Glomerular visceral epithelial cell (primary cell): ENCODE measurements at regions not wholly inside any gene's neighbourhood (a gene's known extent, or its start where the extent isn't known, plus 50 kb on each side); places are given as distances from the start of the nearest gene placed in this dataset.
"Not testable (repeated sequence)": the region's sequence is repeated elsewhere in the genome, so short reads cannot be mapped to it uniquely, and the experiment has no call there.

Experiments used
- DNase-seq: peaks from one replicate; pipeline ENCODE4 v3.0.0-alpha.2; 2016; ENCODE audit errors: extremely low spot score

- DNase-seq = not testable (repeated sequence)
Observed at GRCh38 chr1:120614931-120615639, 108.7 kb upstream of the NBPF26 start.

- not testable (repeated sequence) for DNase-seq
Observed at GRCh38 chr1:120617493-120617892, 106.3 kb upstream of the NBPF26 start.

GRCh38 chr1:120619867-120620692, 103.7 kb upstream of the NBPF26 start:
- DNase-seq = not testable (repeated sequence)

- not testable (repeated sequence) for DNase-seq
Observed at GRCh38 chr1:120620693-120620969, 103.1 kb upstream of the NBPF26 start.

GRCh38 chr1:120621278-120621677, 102.5 kb upstream of the NBPF26 start:
- not testable (repeated sequence) for DNase-seq

GRCh38 chr1:120623539-120623938, 100.2 kb upstream of the NBPF26 start:
- DNase-seq = not testable (repeated sequence)

- not testable (repeated sequence) for DNase-seq
Observed at GRCh38 chr1:120624565-120625064, 99.1 kb upstream of the NBPF26 start.

GRCh38 chr1:120629832-120630455, 93.8 kb upstream of the NBPF26 start:
- DNase-seq = not testable (repeated sequence)

- DNase-seq = not testable (repeated sequence)
Observed at GRCh38 chr1:120634816-120635806, 88.6 kb upstream of the NBPF26 start.

- not testable (repeated sequence) for DNase-seq
Observed at GRCh38 chr1:120640261-120641013, 83.3 kb upstream of the NBPF26 start.

- DNase-seq = not testable (repeated sequence)
Observed at GRCh38 chr1:120641014-120641302, 82.8 kb upstream of the NBPF26 start.

GRCh38 chr1:120647182-120647581, 76.6 kb upstream of the NBPF26 start:
- DNase-seq = not testable (repeated sequence)

GRCh38 chr1:120648915-120649623, 74.7 kb upstream of the NBPF26 start:
- not testable (repeated sequence) for DNase-seq

- not testable (repeated sequence) for DNase-seq
Observed at GRCh38 chr1:120649730-120650129, 74.0 kb upstream of the NBPF26 start.

- DNase-seq = not testable (repeated sequence)
Observed at GRCh38 chr1:120654114-120654513, 69.6 kb upstream of the NBPF26 start.

- not testable (repeated sequence) for DNase-seq
Observed at GRCh38 chr1:120655394-120655793, 68.4 kb upstream of the NBPF26 start.

- DNase-seq = not testable (repeated sequence)
Observed at GRCh38 chr1:120656116-120656515, 67.6 kb upstream of the NBPF26 start.

GRCh38 chr1:120657804-120658203, 65.9 kb upstream of the NBPF26 start:
- not testable (repeated sequence) for DNase-seq

GRCh38 chr1:120658622-120659021, 65.1 kb upstream of the NBPF26 start:
- DNase-seq = not testable (repeated sequence)

- DNase-seq = not testable (repeated sequence)
Observed at GRCh38 chr1:120659133-120659532, 64.6 kb upstream of the NBPF26 start.
